Uterus (tissue), 2 donors: ENCODE measurements at regions not wholly inside any gene's neighbourhood (a gene's known extent, or its start where the extent isn't known, plus 50 kb on each side); places are given as distances from the start of the nearest gene placed in this dataset.

ENCODE experiments used
- POLR2A ChIP-seq, 2 donors: fragments of 450-650 bp; IDR thresholded peaks; one replicate each; pipeline ENCODE4 v1.6.1; 2016; ENCODE audit warnings: antibody characterized with exemption in 2 of 2, mild to moderate bottlenecking in 1 of 2, moderate library complexity in 1 of 2
- TF ChIP-seq, protein P1 (sequence below), 4 experiments: fragments of 200-600 bp in 2 of 4; fragments of 450-650 bp in 2 of 4; sonication (generic) in 2 of 4; IDR thresholded peaks; one replicate each; pipeline ENCODE4 v1.5.1; 2016 to 2019; ENCODE audit warnings: antibody characterized with exemption in 4 of 4, mild to moderate bottlenecking in 2 of 4, moderate library complexity in 1 of 4

DNA sequence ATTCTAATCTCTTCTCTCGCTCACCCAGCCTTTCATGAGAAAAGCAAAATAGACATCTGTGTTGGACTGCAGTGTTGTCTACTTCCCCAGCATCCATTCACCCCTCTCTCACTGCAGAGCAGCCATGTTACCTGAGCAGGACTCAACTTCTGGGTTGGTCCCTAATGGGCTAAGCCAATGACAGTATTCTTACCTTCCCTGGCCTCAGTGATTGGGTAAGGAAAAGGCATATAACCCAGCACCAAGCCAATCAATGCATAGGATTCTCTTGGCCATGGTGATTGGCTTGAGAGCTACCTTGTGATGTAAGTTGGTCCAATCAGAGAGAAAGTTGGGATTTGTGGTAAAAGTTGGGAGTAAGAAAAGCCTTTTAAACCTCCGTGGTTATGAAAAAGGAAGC is 99.8 kb upstream of the NECTIN1 start:
- TF ChIP-seq POLR2A (IDR thresholded peaks at IDR 0.05): no peak
- TF ChIP-seq, protein P1, sequence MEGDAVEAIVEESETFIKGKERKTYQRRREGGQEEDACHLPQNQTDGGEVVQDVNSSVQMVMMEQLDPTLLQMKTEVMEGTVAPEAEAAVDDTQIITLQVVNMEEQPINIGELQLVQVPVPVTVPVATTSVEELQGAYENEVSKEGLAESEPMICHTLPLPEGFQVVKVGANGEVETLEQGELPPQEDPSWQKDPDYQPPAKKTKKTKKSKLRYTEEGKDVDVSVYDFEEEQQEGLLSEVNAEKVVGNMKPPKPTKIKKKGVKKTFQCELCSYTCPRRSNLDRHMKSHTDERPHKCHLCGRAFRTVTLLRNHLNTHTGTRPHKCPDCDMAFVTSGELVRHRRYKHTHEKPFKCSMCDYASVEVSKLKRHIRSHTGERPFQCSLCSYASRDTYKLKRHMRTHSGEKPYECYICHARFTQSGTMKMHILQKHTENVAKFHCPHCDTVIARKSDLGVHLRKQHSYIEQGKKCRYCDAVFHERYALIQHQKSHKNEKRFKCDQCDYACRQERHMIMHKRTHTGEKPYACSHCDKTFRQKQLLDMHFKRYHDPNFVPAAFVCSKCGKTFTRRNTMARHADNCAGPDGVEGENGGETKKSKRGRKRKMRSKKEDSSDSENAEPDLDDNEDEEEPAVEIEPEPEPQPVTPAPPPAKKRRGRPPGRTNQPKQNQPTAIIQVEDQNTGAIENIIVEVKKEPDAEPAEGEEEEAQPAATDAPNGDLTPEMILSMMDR (IDR thresholded peaks at IDR 0.05): no peak
